Umbilical cord (tissue), 1 donor: ENCODE measurements at regions not wholly inside any gene's neighbourhood (a gene's known extent, or its start where the extent isn't known, plus 50 kb on each side); places are given as distances from the start of the nearest gene placed in this dataset.
"Not testable (repeated sequence)": the region's sequence is repeated elsewhere in the genome, so short reads cannot be mapped to it uniquely, and the experiment has no call there.

Source experiments
- DNase-seq: peaks from one replicate; pipeline ENCODE4 v3.0.0-alpha.2; 2015; ENCODE audit warnings: low spot score

DNA sequence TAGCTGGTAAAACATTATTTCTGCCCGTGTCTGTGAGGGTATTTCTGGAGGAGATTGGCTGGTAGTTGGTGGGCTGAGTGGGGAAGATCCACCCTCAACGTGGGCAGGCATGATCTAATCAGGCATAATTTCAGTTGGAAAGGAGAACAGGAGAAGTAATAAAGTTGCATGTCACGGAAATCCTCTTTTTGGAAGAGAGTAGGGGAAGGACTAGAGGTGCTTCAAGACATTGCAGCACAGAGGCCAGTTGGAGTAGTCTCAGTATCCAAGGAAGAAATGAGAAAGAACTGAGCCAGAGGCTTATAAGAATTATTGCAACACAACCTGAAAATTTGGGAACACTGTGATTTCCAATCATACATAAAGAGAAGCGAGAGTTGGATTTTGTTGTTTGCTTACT is 1155.1 kb downstream of the FAM181B start:
- no peak for DNase-seq

DNA sequence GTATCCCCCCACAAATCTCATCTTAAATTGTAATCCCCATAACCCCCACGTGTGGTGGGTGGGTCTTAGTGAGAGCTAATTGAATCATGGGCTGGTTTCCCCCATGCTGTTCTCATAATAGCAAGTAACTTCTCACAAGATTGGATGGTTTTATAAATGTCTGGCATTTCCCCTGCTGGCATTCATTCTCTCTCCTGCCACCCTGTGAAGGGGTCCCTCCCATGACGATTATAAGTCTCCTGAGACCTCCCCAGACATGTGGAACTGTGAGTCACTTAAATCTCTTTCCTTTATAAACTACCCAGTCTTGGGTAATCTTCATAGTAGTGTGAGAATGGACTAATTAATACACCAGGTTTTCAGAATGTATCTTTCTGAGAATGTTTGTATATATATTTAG is 1159.4 kb downstream of the FAM181B start:
- no peak for DNase-seq

DNA sequence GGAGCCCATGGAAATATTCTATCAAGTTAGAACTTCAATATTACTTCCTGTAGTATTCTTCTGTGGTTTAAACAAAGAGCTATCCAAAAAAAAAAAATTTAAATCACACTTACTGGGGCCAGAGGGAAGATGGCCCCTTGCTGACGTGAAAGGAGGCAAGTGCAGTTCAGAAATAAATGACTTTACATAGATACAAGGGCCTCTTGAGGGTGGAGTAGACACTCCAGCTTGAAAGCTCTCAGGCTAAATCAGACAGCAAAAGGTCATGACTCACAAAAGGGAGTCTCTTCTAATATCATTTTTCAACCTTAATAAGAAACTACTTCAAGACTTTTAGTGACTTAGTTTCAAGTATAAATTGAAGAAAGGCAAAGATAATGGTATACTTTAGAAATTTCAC is 1160.3 kb downstream of the FAM181B start:
- DNase-seq: peak; percentile 11

GRCh38 chr11:81570669-81571068 is 1163.0 kb downstream of the FAM181B start:
- no peak for DNase-seq

- DNase-seq: no peak
Observed at GRCh38 chr11:81569999-81570398, 1163.7 kb downstream of the FAM181B start.

GRCh38 chr11:81568918-81569317 is 1164.7 kb downstream of the FAM181B start:
- no peak for DNase-seq

- no peak for DNase-seq
Observed at GRCh38 chr11:81548123-81548522, 1185.5 kb downstream of the FAM181B start.

DNA sequence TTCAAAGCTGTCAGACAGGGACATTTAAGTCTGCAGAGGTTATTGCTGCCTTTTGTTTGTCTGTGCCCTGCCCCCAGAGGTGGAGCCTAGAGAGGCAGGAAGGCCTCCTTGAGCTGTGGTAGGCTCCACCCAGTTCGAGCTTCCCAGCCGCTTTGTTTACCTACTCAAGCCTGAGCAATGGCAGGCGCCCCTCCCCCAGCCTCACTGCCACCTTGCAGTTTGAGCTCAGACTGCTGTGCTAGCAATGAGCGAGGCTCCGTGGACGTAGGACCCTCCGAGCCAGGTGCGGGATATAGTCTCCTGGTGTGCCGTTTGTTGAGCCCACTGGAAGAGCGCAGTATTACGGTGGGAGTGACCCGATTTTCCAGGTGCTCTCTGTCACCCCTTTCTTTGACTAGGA is 1193.9 kb downstream of the FAM181B start:
- DNase-seq: not testable (repeated sequence)

GRCh38 chr11:81515566-81515965 is 1218.1 kb downstream of the FAM181B start:
- DNase-seq: no peak

DNA sequence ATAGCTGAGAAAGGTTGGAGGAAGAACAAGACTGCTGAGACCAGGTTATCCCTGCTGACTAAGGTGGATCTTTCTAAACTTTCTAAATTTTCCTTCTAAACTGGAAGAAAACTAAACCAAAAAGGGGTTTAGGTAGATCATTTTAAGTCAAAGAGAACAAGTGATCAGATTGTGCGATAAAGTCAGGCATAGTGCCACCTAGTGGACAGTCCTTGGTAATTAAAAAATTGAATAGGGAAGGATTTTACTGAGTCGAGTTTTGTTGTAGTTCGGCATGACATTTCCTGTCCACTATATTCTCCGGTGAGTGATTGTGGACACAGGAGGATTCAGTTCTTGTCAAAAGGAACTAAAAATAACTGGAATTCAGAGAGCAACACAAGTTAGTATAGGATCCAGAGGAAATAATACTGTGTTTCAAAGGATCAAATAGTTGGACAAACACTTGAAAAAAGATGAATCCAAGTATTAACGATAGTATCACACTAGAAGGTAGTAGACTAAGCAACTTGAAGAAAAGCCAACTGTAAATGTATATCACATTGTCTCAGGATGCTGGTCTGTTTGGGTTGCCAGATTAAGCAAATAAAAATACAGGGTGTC is 1236.4 kb downstream of the FAM181B start:
- peak; percentile 31 for DNase-seq

GRCh38 chr11:81496601-81497000 is 1237.1 kb downstream of the FAM181B start:
- DNase-seq: no peak

DNA sequence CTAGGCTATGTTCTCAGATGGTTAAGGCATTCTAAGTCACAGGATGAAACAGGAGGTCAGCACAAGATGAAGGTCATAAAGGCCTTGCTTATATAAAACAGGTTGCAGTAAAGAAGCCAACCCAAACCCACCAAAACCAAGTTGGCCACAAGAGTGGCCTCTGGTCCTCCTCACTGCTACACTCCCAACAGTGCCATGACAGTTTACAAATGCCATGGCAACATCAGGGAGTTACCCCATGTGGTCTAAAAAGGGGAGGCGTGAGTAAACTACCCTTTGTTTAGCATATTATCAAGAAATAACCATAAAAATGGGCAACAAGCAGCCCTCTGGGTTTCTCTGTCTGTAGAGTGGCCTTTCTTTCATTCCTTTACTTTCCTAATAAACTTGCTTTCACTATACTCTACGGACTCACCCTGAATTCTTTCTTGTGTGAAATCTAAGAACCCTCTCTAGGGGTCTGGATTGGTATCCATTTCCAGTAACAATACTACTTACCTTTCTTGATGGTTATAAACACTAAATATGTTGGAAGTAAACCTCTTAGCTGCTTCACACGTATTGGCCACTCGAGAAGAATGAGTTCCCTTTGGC is 1237.9 kb downstream of the FAM181B start:
- DNase-seq: no peak

GRCh38 chr11:81494431-81494830 is 1239.2 kb downstream of the FAM181B start:
- DNase-seq: no peak

DNA sequence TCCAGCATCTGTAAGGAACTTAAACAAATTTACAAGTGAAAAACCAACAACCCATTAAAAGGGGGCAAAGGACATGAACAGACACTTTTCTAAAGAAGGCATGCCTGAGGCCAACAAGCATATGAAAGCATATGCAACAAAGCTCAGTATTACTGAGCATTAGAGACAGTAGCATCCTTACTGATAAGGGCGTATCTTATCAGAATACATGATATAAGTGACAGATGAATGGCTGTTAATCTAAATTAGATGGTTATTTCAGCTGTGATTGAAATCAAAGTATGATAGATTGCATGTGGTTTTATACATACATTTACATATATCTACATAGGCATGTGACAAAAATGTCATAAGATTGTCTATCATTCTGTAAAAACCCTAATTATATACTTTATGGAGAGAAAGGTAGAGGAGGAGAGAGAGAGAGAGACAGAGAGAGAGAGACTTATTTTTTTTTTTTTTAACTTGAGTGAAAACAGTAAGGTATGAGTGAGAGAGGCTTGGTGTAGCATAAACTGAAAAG is 1240.7 kb downstream of the FAM181B start:
- no peak for DNase-seq

DNA sequence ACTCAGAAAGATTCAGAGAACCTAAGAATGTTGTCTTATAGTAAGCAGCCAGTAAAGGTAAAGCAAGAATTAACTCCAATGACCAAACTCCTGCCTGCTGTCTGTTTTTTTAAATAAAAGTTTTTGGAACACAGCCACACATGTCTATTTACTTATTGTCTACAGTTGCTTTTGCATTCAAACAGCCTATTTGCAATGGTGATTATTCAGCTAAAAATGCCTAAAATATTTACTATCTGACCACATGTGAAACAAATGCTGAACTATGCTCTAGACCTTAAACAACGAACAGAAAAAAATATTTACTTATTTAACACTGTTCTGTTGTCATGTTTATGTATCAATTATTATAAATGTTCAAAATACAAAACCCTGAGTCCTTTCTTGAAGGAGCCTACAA is 1246.6 kb downstream of the FAM181B start:
- no peak for DNase-seq

DNA sequence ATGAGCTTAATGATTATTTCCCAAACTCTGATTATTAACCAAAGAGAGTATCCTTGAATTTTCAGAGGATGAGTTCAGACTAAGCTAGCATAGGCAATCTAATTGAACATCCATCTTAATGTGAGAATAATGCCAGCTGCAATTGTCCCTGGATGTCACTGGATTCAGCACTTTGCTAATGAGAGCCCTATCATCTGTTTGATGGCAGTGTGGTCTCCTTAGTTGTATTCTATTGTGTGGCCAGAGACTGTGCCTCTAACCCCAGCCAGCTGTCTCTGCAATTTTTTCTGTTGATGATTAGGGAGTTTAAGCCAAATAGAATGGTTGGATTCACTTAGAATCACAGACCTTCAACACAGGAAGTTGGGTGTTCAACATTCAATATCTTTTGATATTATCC is 1249.5 kb downstream of the FAM181B start:
- no peak for DNase-seq

DNA sequence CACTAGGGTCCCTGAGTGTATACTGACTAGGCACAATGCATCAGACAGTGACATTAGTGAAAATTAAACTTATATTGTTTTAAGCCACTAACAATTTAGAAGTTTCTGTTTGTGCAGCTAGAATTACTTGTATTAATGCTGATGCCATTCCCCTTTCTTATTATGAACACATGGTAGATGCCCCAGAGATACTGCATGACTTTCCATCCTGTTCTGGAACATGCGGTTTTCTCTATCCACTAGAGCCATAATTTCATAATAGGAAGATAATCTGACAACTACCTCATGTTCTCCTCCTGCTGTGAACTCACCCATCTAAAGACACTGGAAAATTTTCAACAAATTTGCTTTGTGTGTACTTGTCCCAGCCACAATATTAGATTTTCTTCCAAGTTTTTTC is 1256.4 kb downstream of the FAM181B start:
- DNase-seq: no peak

- no peak for DNase-seq
Observed at GRCh38 chr11:81476345-81476744, 1257.3 kb downstream of the FAM181B start.

- no peak for DNase-seq
Observed at GRCh38 chr11:81472646-81473045, 1261.0 kb downstream of the FAM181B start.

DNA sequence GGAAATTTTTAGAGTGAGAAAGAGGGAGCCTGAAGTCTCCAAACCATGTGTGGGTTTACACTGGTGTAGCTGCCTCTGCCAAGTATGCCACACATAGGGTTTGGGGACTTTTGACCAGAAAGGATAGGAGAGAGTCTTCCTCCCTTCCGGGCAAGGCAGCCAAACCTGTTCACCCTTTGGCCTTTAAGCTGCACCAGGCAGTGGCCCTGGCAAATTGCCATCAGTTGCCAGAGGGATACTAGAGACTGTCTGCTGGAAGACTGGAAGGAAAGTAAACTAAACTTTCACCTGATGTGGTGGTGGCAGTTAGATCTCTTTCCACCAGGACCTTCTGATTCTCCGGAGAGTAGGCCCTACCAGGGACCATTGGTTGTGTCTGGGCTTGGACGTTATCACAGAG is 1263.2 kb downstream of the FAM181B start:
- DNase-seq: no peak

DNA sequence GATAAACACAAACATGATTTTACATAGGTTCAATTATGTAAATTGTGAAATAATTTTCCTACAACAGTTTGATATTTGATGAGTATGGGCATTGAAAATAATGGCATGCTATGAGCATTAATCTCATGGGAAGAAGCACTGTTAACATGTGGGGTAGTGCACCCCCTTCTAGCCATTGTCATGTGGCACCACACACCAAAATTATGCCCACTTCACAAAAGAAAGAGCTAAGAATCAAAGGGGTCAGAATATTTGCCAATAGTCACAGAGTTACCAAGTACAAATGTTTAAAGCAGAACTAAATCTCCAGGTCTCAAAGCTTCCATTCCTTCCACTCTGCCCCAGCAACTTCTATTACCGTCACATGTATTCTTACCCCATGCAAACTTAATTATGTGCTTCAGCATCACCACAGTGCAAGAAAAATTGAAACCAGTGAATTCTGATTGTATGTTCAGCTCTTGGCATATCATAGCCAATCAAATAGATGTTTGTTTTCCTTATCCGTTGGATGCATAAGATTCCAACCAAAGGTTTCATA is 1273.8 kb downstream of the FAM181B start:
- DNase-seq: no peak

GRCh38 chr11:81449588-81450156 is 1284.0 kb downstream of the FAM181B start:
- no peak for DNase-seq

GRCh38 chr11:81444297-81444696 is 1289.4 kb downstream of the FAM181B start:
- DNase-seq: peak; percentile 15
